ENCODE measurements at regions not wholly inside any gene's neighbourhood (a gene's known extent, or its start where the extent isn't known, plus 50 kb on each side); places are given as distances from the start of the nearest gene placed in this dataset.

- FAIRE-seq (no peak), ATAC-seq (no peak), DNase-seq (no peak)
- intact Hi-C loops (cut with DNase I): no loop called here
- 64 to 67% methylated on average over 3 of the region's 3 CpGs for WGBS, 2 donors
- no peak overlapping the region for H3K4me3 ChIP-seq
- TF ChIP-seq CTCF (IDR thresholded peaks at IDR 0.05): no peak
- H3K9me3 ChIP-seq: no peaks in the 10 kb centered on the region
- no peaks in the 10 kb centered on the region for H3K4me1 ChIP-seq
- no peak overlapping the region for H3K27ac ChIP-seq
- H3K36me3 ChIP-seq: no peaks in the 10 kb centered on the region
- no peaks in the 10 kb centered on the region for H3K27me3 ChIP-seq
These were observed 571.8 kb downstream of the EPHB1 start for GRCh38 chr3:135366816-135367215.

GRCh38 chr3:135368316-135368715, 573.3 kb downstream of the EPHB1 start:
- 24 to 31% methylated on average over 3 of the region's 3 CpGs for WGBS, 2 donors
- intact Hi-C loops (cut with DNase I): no loop called here
- no peak overlapping the region for H3K27ac ChIP-seq
- no peaks in the 10 kb centered on the region for H3K4me1 ChIP-seq
- no peak overlapping the region for H3K4me3 ChIP-seq
- no peaks in the 10 kb centered on the region for H3K36me3 ChIP-seq
- DNase-seq (no peak), FAIRE-seq (no peak), ATAC-seq (no peak)
- H3K27me3 ChIP-seq: no peaks in the 10 kb centered on the region
- no peak for TF ChIP-seq CTCF (IDR thresholded peaks at IDR 0.05)
- H3K9me3 ChIP-seq: no peaks in the 10 kb centered on the region

- 52 to 62% methylated on average over 3 of the region's 3 CpGs for WGBS, 2 donors
- Histone ChIP-seq H3K4me3 (no peak overlapping the region), H3K27me3 (no peaks in the 10 kb centered on the region), H3K27ac (no peak overlapping the region), H3K4me1 (no peaks in the 10 kb centered on the region), H3K36me3 (no peaks in the 10 kb centered on the region), H3K9me3 (no peaks in the 10 kb centered on the region)
- FAIRE-seq (no peak), DNase-seq (no peak), ATAC-seq (no peak)
- TF ChIP-seq CTCF (IDR thresholded peaks at IDR 0.05): no peak
- intact Hi-C loops (cut with DNase I): no loop called here
These were observed 573.7 kb downstream of the EPHB1 start for GRCh38 chr3:135368781-135369180.

DNA sequence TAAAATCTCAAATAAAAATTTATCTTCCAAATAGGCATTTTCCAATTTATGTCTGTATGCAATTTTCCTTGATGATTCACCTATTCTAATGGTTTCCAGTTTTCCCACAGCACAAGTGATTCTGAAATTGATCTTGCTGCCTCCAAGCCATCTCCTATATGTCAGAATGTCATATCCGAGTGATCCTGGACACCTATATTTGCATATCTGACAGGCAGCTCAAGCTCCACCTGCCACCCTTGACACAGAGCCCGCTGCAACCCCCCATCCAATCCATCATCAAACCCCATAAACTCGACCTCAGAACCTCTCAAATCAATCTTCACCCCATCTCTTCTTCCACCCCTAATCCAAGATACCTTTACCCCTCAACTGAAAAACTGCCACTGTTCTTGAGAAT, 579.5 kb downstream of the EPHB1 start:
- DNase-seq (no peak), ATAC-seq (no peak), FAIRE-seq (no peak)
- Histone ChIP-seq H3K27ac (no peak overlapping the region), H3K36me3 (no peaks in the 10 kb centered on the region), H3K4me1 (no peaks in the 10 kb centered on the region), H3K4me3 (no peak overlapping the region), H3K27me3 (no peaks in the 10 kb centered on the region), H3K9me3 (no peaks in the 10 kb centered on the region)
- intact Hi-C loops (cut with DNase I): no loop called here
- 46 to 56% methylated on average over 3 of the region's 3 CpGs for WGBS, 2 donors
- no peak for TF ChIP-seq CTCF (IDR thresholded peaks at IDR 0.05)

DNA sequence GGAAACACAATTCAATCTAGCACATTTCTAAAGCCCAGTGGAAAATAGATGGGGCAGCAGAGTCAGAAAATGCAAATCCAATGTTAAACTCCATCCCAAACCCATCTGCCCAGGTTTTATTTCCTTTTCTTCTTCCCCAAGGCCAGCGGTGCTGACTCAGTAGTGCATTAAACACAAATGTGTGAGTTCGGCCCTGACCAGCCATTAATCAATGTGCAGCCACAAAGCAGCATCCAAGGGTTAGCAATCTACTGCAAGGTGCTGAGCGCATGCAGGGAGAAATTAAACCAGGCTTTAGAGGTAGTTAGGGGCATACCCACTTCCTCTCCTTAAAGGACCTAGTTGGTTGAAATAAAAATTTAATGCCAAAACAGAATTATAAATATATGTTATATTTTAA, 583.3 kb upstream of the PPP2R3A start:
- Histone ChIP-seq H3K4me1 (no peaks in the 10 kb centered on the region), H3K9me3 (no peaks in the 10 kb centered on the region), H3K27me3 (no peaks in the 10 kb centered on the region), H3K36me3 (no peaks in the 10 kb centered on the region), H3K27ac (no peak overlapping the region), H3K4me3 (no peak overlapping the region)
- TF ChIP-seq CTCF (IDR thresholded peaks at IDR 0.05): no peak
- WGBS, 2 donors: 37 to 40% methylated on average over 3 of the region's 3 CpGs
- ATAC-seq (no peak), FAIRE-seq (no peak), DNase-seq (no peak)
- intact Hi-C loops (cut with DNase I): no loop called here
